ENCODE measurements at regions not wholly inside any gene's neighbourhood (a gene's known extent, or its start where the extent isn't known, plus 50 kb on each side); places are given as distances from the start of the nearest gene placed in this dataset.

- 72% methylated on average over 1 of the region's 1 CpG for WGBS
- TF ChIP-seq POLR2A (IDR thresholded peaks at IDR 0.05) = no peak
- TF ChIP-seq, protein P1, sequence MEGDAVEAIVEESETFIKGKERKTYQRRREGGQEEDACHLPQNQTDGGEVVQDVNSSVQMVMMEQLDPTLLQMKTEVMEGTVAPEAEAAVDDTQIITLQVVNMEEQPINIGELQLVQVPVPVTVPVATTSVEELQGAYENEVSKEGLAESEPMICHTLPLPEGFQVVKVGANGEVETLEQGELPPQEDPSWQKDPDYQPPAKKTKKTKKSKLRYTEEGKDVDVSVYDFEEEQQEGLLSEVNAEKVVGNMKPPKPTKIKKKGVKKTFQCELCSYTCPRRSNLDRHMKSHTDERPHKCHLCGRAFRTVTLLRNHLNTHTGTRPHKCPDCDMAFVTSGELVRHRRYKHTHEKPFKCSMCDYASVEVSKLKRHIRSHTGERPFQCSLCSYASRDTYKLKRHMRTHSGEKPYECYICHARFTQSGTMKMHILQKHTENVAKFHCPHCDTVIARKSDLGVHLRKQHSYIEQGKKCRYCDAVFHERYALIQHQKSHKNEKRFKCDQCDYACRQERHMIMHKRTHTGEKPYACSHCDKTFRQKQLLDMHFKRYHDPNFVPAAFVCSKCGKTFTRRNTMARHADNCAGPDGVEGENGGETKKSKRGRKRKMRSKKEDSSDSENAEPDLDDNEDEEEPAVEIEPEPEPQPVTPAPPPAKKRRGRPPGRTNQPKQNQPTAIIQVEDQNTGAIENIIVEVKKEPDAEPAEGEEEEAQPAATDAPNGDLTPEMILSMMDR (IDR thresholded peaks at IDR 0.05) = no peak
- no peak for TF ChIP-seq POLR2AphosphoS5 (IDR thresholded peaks at IDR 0.05)
- no peak for DNase-seq (ENCODE audit: low spot score)
- Histone ChIP-seq H3K9me3 (no peaks in the 10 kb centered on the region), H3K36me3 (no peaks in the 10 kb centered on the region), H3K4me1 (replicated peaks) (no peaks in the 10 kb centered on the region), H3K27me3 (replicated peaks; ENCODE audit: insufficient read depth) (no peaks in the 10 kb centered on the region), H3K27ac (no peak overlapping the region), H3K4me3 (no peak overlapping the region)
- intact Hi-C loops (cut with DNase I) = no loop called here
Observed at GRCh38 chr2:180682871-180683270, 297.5 kb upstream of the UBE2E3 start.

DNA sequence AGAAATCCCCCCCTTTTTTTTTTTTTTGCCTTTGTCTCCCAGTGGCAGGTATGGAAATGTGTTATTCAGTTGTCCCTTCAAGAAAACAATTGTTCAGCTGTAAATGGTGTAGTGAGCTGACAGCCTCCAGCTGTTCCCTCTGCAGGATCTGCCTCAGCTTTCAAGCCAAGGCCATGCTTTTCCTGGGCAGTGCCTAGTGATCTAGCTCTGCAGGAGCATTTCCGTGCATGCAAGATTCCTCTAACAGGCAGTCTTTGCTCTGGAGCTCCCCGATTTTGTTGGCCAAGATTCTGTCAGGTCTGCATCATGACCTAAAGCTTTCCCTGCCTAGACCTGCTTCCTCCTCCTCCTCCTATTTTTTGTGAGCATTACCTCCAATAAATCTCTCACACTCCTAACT lies 300.7 kb upstream of the UBE2E3 start:
- Histone ChIP-seq H3K9me3 (no peaks in the 10 kb centered on the region), H3K27ac (no peak overlapping the region), H3K4me3 (no peak overlapping the region), H3K36me3 (no peaks in the 10 kb centered on the region), H3K27me3 (replicated peaks; ENCODE audit: insufficient read depth) (no peaks in the 10 kb centered on the region), H3K4me1 (replicated peaks) (no peaks in the 10 kb centered on the region)
- WGBS = 13% methylated on average over 2 of the region's 2 CpGs
- intact Hi-C loops (cut with DNase I) = no loop called here
- no peak for TF ChIP-seq POLR2AphosphoS5 (IDR thresholded peaks at IDR 0.05)
- TF ChIP-seq, protein P1 (IDR thresholded peaks at IDR 0.05) = no peak
- no peak for TF ChIP-seq POLR2A (IDR thresholded peaks at IDR 0.05)
- peak; percentile 25 for DNase-seq (ENCODE audit: low spot score)

DNA sequence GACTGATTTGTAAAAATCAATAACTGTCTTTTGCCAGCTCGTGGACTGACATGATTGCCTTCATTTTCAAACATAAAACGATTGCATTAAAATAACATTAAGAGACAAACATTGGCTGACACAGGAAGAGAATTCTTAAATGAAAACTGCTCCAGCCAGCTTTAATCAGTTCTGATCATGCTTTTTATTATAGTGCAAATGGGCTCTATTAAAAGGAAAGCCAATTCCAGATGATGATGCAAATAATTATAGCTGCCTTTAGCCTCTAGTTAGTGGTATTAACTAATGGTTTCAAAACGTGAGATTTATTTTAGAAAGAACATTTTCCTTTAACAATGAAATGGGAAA lies 301.8 kb upstream of the UBE2E3 start:
- Histone ChIP-seq H3K27ac (no peak overlapping the region), H3K9me3 (no peaks in the 10 kb centered on the region), H3K27me3 (replicated peaks; ENCODE audit: insufficient read depth) (no peaks in the 10 kb centered on the region), H3K36me3 (no peaks in the 10 kb centered on the region), H3K4me1 (replicated peaks) (no peaks in the 10 kb centered on the region), H3K4me3 (no peak overlapping the region)
- intact Hi-C loops (cut with DNase I) = no loop called here
- WGBS = 13% methylated on average over 3 of the region's 3 CpGs
- no peak for TF ChIP-seq POLR2A (IDR thresholded peaks at IDR 0.05)
- TF ChIP-seq, protein P1 (IDR thresholded peaks at IDR 0.05) = no peak
- no peak for TF ChIP-seq POLR2AphosphoS5 (IDR thresholded peaks at IDR 0.05)
- DNase-seq (ENCODE audit: low spot score) = no peak

DNA sequence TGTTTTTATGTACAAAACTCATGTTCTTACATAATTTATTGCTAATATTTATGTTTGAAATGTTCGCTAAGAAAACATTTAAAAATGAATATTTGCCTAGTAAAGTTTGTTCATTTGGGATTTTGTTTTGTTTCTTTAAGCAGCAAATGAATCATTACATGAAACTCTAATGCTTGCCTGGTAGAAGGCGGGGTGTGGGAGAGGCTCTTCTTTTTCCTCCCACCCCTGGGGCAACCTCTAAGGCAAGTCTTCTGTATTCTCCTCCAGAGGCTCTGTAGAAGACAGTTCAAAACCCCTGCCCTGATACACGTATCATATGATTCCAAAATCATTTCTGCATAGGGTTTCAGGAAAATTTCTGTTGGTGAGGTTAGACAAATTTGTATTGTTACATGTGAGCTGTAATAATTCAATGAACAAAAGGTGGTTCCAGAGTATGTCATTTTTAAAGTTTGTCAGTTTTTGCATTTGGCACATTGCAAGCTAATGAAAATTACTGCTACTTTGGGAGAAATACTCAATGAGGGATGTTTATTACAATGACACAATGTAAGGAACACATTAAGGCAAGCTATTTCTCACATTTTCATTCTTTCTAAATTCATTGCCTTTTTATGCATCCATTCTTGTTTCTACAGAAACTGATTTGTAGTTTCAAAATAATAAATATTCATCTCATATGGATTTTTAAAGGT lies 302.3 kb upstream of the UBE2E3 start:
- Histone ChIP-seq H3K27me3 (replicated peaks; ENCODE audit: insufficient read depth) (no peaks in the 10 kb centered on the region), H3K4me1 (replicated peaks) (no peaks in the 10 kb centered on the region), H3K4me3 (no peak overlapping the region), H3K36me3 (no peaks in the 10 kb centered on the region), H3K27ac (no peak overlapping the region), H3K9me3 (no peaks in the 10 kb centered on the region)
- intact Hi-C loops (cut with DNase I) = no loop called here
- DNase-seq (ENCODE audit: low spot score) = no peak
- no peak for TF ChIP-seq POLR2AphosphoS5 (IDR thresholded peaks at IDR 0.05)
- TF ChIP-seq, protein P1 (IDR thresholded peaks at IDR 0.05) = no peak
- no peak for TF ChIP-seq POLR2A (IDR thresholded peaks at IDR 0.05)
- 74% methylated on average over 3 of the region's 3 CpGs for WGBS

GRCh38 chr2:180677200-180677599 lies 303.2 kb upstream of the UBE2E3 start:
- H3K27me3 ChIP-seq (replicated peaks; ENCODE audit: insufficient read depth) = no peaks in the 10 kb centered on the region
- H3K4me3 ChIP-seq = no peak overlapping the region
- H3K27ac ChIP-seq = no peak overlapping the region
- H3K36me3 ChIP-seq = no peaks in the 10 kb centered on the region
- intact Hi-C loops (cut with DNase I) = no loop called here
- WGBS = 34% methylated on average over 3 of the region's 3 CpGs
- no peak for DNase-seq (ENCODE audit: low spot score)
- no peaks in the 10 kb centered on the region for H3K9me3 ChIP-seq
- H3K4me1 ChIP-seq (replicated peaks) = no peaks in the 10 kb centered on the region
- TF ChIP-seq, protein P1 (IDR thresholded peaks at IDR 0.05) = no peak
- TF ChIP-seq POLR2A (IDR thresholded peaks at IDR 0.05) (no peak), POLR2AphosphoS5 (IDR thresholded peaks at IDR 0.05) (no peak)
